ENCODE measurements at regions not wholly inside any gene's neighbourhood (a gene's known extent, or its start where the extent isn't known, plus 50 kb on each side); places are given as distances from the start of the nearest gene placed in this dataset.
A peak's percentile ranks its signal among the peaks of the same experiment; 100 is the strongest.

GRCh38 chr2:176552501-176553135 is 283.4 kb downstream of the MTX2 start:
- ATAC-seq (no peak), DNase-seq (ENCODE audit: low spot score in 2 of 2) (no peak)
- Mint-ChIP-seq H3K36me3 (no peaks in the 10 kb centered on the region), H3K4me1 (peaks cover 13% of the 10 kb centered on the region), H3K27ac (no peak overlapping the region), H3K9me3 (no peaks in the 10 kb centered on the region), H3K4me3 (no peak overlapping the region)

GRCh38 chr2:176553685-176554100 is 284.5 kb downstream of the MTX2 start:
- no peak overlapping the region for H3K27ac Mint-ChIP-seq
- no peaks in the 10 kb centered on the region for H3K36me3 Mint-ChIP-seq
- no peaks in the 10 kb centered on the region for H3K9me3 Mint-ChIP-seq
- H3K4me1 Mint-ChIP-seq: peaks cover 13% of the 10 kb centered on the region
- DNase-seq (ENCODE audit: low spot score in 2 of 2) (no peak), ATAC-seq (peak; percentile 61)
- peak overlapping the region; percentile 73 for H3K4me3 Mint-ChIP-seq

GRCh38 chr2:176554101-176555048 is 285.1 kb downstream of the MTX2 start:
- Mint-ChIP-seq H3K36me3 (no peaks in the 10 kb centered on the region), H3K9me3 (no peaks in the 10 kb centered on the region), H3K4me1 (peaks cover 13% of the 10 kb centered on the region), H3K4me3 (peak overlapping the region; percentile 73), H3K27ac (no peak overlapping the region)
- DNase-seq (ENCODE audit: low spot score in 2 of 2): peak; percentile 14 to 64
- peak; percentile 46 for ATAC-seq

GRCh38 chr2:176555112-176555511 is 285.9 kb downstream of the MTX2 start:
- no peak overlapping the region for H3K4me3 Mint-ChIP-seq
- no peaks in the 10 kb centered on the region for H3K9me3 Mint-ChIP-seq
- ATAC-seq (no peak), DNase-seq (ENCODE audit: low spot score in 2 of 2) (no peak)
- H3K27ac Mint-ChIP-seq: no peak overlapping the region
- peaks cover 13% of the 10 kb centered on the region for H3K4me1 Mint-ChIP-seq
- no peaks in the 10 kb centered on the region for H3K36me3 Mint-ChIP-seq

GRCh38 chr2:176555781-176556180 is 286.5 kb downstream of the MTX2 start:
- H3K4me1 Mint-ChIP-seq: peaks cover 13% of the 10 kb centered on the region
- no peaks in the 10 kb centered on the region for H3K9me3 Mint-ChIP-seq
- H3K36me3 Mint-ChIP-seq: no peaks in the 10 kb centered on the region
- H3K4me3 Mint-ChIP-seq: no peak overlapping the region
- ATAC-seq (no peak), DNase-seq (ENCODE audit: low spot score in 2 of 2) (no peak)
- no peak overlapping the region for H3K27ac Mint-ChIP-seq

- no peak for DNase-seq (ENCODE audit: low spot score in 2 of 2)
- no peaks in the 10 kb centered on the region for H3K9me3 Mint-ChIP-seq
- no peak for ATAC-seq
- no peak overlapping the region for H3K4me3 Mint-ChIP-seq
- no peak overlapping the region for H3K27ac Mint-ChIP-seq
- no peaks in the 10 kb centered on the region for H3K36me3 Mint-ChIP-seq
- H3K4me1 Mint-ChIP-seq: peaks cover 13% of the 10 kb centered on the region
Measured at GRCh38 chr2:176556373-176556772, 287.1 kb downstream of the MTX2 start.

- no peak for ATAC-seq
- Mint-ChIP-seq H3K27ac (no peak overlapping the region), H3K4me3 (no peak overlapping the region), H3K36me3 (no peaks in the 10 kb centered on the region), H3K9me3 (no peaks in the 10 kb centered on the region), H3K4me1 (peaks cover 13% of the 10 kb centered on the region)
- no peak for DNase-seq (ENCODE audit: low spot score in 2 of 2)
Measured at GRCh38 chr2:176557821-176558220, 288.6 kb downstream of the MTX2 start.

- Mint-ChIP-seq H3K9me3 (no peaks in the 10 kb centered on the region), H3K4me1 (peaks cover 11% of the 10 kb centered on the region), H3K36me3 (no peaks in the 10 kb centered on the region), H3K27ac (no peak overlapping the region), H3K4me3 (no peak overlapping the region)
- ATAC-seq: no peak
- DNase-seq (ENCODE audit: low spot score in 2 of 2): no peak
Measured at GRCh38 chr2:176558574-176559140, 289.4 kb downstream of the MTX2 start.

GRCh38 chr2:176560296-176560695 is 291.1 kb downstream of the MTX2 start:
- DNase-seq (ENCODE audit: low spot score in 2 of 2) (no peak), ATAC-seq (no peak)
- Mint-ChIP-seq H3K36me3 (no peaks in the 10 kb centered on the region), H3K9me3 (no peaks in the 10 kb centered on the region), H3K4me3 (no peak overlapping the region), H3K4me1 (no peaks in the 10 kb centered on the region), H3K27ac (no peak overlapping the region)

- no peaks in the 10 kb centered on the region for H3K9me3 Mint-ChIP-seq
- no peaks in the 10 kb centered on the region for H3K4me1 Mint-ChIP-seq
- H3K4me3 Mint-ChIP-seq: no peak overlapping the region
- H3K36me3 Mint-ChIP-seq: no peaks in the 10 kb centered on the region
- DNase-seq (ENCODE audit: low spot score in 2 of 2) (no peak), ATAC-seq (no peak)
- H3K27ac Mint-ChIP-seq: no peak overlapping the region
Measured at GRCh38 chr2:176561706-176562105, 292.5 kb downstream of the MTX2 start.

GRCh38 chr2:176562359-176563078 is 293.3 kb downstream of the MTX2 start:
- DNase-seq (ENCODE audit: low spot score in 2 of 2): no peak
- Mint-ChIP-seq H3K9me3 (no peaks in the 10 kb centered on the region), H3K4me1 (no peaks in the 10 kb centered on the region), H3K36me3 (no peaks in the 10 kb centered on the region), H3K4me3 (no peak overlapping the region), H3K27ac (no peak overlapping the region)
- peak; percentile 22 for ATAC-seq

GRCh38 chr2:176565641-176566323 is 296.5 kb downstream of the MTX2 start:
- Mint-ChIP-seq H3K4me3 (no peak overlapping the region), H3K9me3 (no peaks in the 10 kb centered on the region), H3K4me1 (no peaks in the 10 kb centered on the region), H3K36me3 (no peaks in the 10 kb centered on the region), H3K27ac (no peak overlapping the region)
- ATAC-seq: no peak
- DNase-seq (ENCODE audit: low spot score in 2 of 2): no peak

GRCh38 chr2:176566496-176566895 is 297.3 kb downstream of the MTX2 start:
- no peak overlapping the region for H3K4me3 Mint-ChIP-seq
- DNase-seq (ENCODE audit: low spot score in 2 of 2) (no peak), ATAC-seq (no peak)
- no peaks in the 10 kb centered on the region for H3K36me3 Mint-ChIP-seq
- H3K4me1 Mint-ChIP-seq: no peaks in the 10 kb centered on the region
- no peaks in the 10 kb centered on the region for H3K9me3 Mint-ChIP-seq
- H3K27ac Mint-ChIP-seq: no peak overlapping the region

GRCh38 chr2:176566961-176567360 is 297.7 kb downstream of the MTX2 start:
- no peak for ATAC-seq
- no peak for DNase-seq (ENCODE audit: low spot score in 2 of 2)
- Mint-ChIP-seq H3K9me3 (no peaks in the 10 kb centered on the region), H3K4me3 (no peak overlapping the region), H3K4me1 (no peaks in the 10 kb centered on the region), H3K27ac (no peak overlapping the region), H3K36me3 (no peaks in the 10 kb centered on the region)

- H3K36me3 Mint-ChIP-seq: no peaks in the 10 kb centered on the region
- no peak overlapping the region for H3K4me3 Mint-ChIP-seq
- H3K9me3 Mint-ChIP-seq: no peaks in the 10 kb centered on the region
- no peaks in the 10 kb centered on the region for H3K4me1 Mint-ChIP-seq
- ATAC-seq: no peak
- DNase-seq (ENCODE audit: low spot score in 2 of 2): no peak
- no peak overlapping the region for H3K27ac Mint-ChIP-seq
Measured at GRCh38 chr2:176567361-176567760, 298.1 kb downstream of the MTX2 start.

All from stimulated activated effector memory CD8-positive, alpha-beta T cell treated with anti-CD3 and anti-CD28 coated beads, Interleukin-12 subunit alpha, Interleukin-12 subunit beta, amount 100 ng/mL, for 72 hours (primary cell).